ENCODE measurements at regions not wholly inside any gene's neighbourhood (a gene's known extent, or its start where the extent isn't known, plus 50 kb on each side); places are given as distances from the start of the nearest gene placed in this dataset.

- no peak for FAIRE-seq
- no peak overlapping the region for H3K9ac ChIP-seq (replicated peaks; ENCODE audit: extremely low read depth, insufficient read depth, low read length)
- no peaks in the 10 kb centered on the region for H4K20me1 ChIP-seq (replicated peaks; ENCODE audit: control insufficient read depth, extremely low read depth, insufficient read depth, low read length)
- H3K4me2 ChIP-seq (ENCODE audit: insufficient read depth, low read length) = no peak overlapping the region
- dilution Hi-C loops (cut with MboI; ENCODE audit: extremely low pct_ligation_motif_present, low sequenced_read_pairs) (no loop called here), intact Hi-C loops (cut with micrococcal nuclease) (no loop called here)
- H3K36me3 ChIP-seq (ENCODE audit: control insufficient read depth in 2 of 2, extremely low read depth in 1 of 2, insufficient read depth in 2 of 2, low read length in 2 of 2) = no peaks in the 10 kb centered on the region
- TF ChIP-seq EZH2 (IDR thresholded peaks at IDR 0.05; ENCODE audit: borderline replicate concordance, low read depth, low read length, severe bottlenecking) (no peak), GATA2 (IDR thresholded peaks at IDR 0.05; ENCODE audit: insufficient read depth, insufficient read length, low read depth, low read length) (no peak), JUN (IDR thresholded peaks at IDR 0.05; ENCODE audit: borderline replicate concordance, insufficient read depth, insufficient read length, low read depth) (no peak), POLR2AphosphoS5 (IDR thresholded peaks at IDR 0.05; ENCODE audit: insufficient read depth, low read depth, low read length) (no peak), POLR2A (IDR thresholded peaks at IDR 0.05; ENCODE audit: low read depth, low read length) (no peak), MYC (IDR thresholded peaks at IDR 0.05; ENCODE audit: low read depth, low read length) (no peak), MAX (IDR thresholded peaks at IDR 0.05; ENCODE audit: insufficient read depth, insufficient read length) (no peak), FOS (IDR thresholded peaks at IDR 0.05; ENCODE audit: borderline replicate concordance, insufficient read depth, low read length) (no peak), CTCF (IDR thresholded peaks at IDR 0.05; ENCODE audit: extremely low read depth in 1 of 2, insufficient read depth in 1 of 2, low read depth in 1 of 2, low read length in 2 of 2) (no peak)
- H3K4me3 ChIP-seq (replicated peaks in 1 of 3; ENCODE audit: insufficient read depth in 1 of 3, low read depth in 1 of 3, low read length in 3 of 3) = no peak overlapping the region
- peaks cover 16% of the 10 kb centered on the region for H3K4me1 ChIP-seq (ENCODE audit: control insufficient read depth, extremely low read depth, insufficient read depth, low read length)
- no peaks in the 10 kb centered on the region for H3K79me2 ChIP-seq (ENCODE audit: control insufficient read depth, insufficient read depth, low read length)
- ChIA-PET POLR2A (no interaction called here), CTCF (interaction anchor here (1.7 kb wide), 1 partner anchor 16 kb away, joined by 3 read pairs; no protein-coding TSS in a partner anchor)
- no peak for DNase-seq (ENCODE audit: low read depth, low spot score)
- no peak overlapping the region for H3K27ac ChIP-seq (ENCODE audit: insufficient read depth, low read depth, low read length)
- no peaks in the 10 kb centered on the region for H3K9me3 ChIP-seq (replicated peaks; ENCODE audit: control insufficient read depth, insufficient read depth, low read length)
- H3K27me3 ChIP-seq (ENCODE audit: control insufficient read depth in 2 of 2, insufficient read depth in 2 of 2, low read length in 2 of 2) = no peaks in the 10 kb centered on the region
- no peak overlapping the region for H2AFZ ChIP-seq (ENCODE audit: low read depth, low read length)
- no peaks in the 10 kb centered on the region for H3K9me1 ChIP-seq (replicated peaks; ENCODE audit: control insufficient read depth, extremely low read depth, insufficient read depth, low read length)
- BruUV-seq (replicated peaks) = no TSS peak
These were observed 117.7 kb downstream of the CD47 start for GRCh38 chr3:107973152-107973551.
